ENCODE measurements at regions not wholly inside any gene's neighbourhood (a gene's known extent, or its start where the extent isn't known, plus 50 kb on each side); places are given as distances from the start of the nearest gene placed in this dataset.
"Not testable (repeated sequence)": the region's sequence is repeated elsewhere in the genome, so short reads cannot be mapped to it uniquely, and the experiment has no call there.

DNA sequence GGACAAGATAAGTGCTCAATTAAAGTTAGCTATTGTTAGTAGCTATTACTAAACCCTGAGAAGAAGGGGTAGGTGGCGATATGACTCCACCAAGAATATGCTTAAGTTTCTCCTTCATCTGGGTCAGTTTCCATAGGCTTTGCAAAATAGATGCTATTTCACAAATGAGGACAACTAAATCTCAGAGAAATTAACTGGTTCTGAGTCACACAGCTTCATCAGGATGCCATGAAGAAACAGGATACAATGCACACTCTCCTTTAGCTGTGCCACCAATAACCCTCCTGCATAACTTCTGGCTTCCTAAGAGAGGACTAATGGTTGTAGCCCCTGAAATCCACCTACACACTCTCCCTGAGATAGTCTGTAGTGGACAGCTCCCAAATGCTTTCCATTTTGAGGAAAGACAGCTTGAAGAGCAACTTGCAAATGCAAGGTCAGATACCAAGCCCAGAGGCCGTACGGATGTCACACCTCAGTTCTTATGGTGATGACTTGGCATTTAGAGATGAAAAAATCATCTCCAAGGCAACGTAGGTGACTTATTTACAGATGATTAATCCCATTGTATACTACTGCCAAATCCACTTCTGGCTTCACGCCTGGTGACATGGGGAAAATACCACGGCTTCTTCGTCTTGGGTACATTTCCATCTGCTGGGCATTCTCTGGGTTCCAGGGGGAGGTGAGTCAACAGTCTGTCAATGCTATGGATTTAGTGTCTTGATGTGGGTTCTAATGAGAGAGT, 251.4 kb upstream of the IL12B start:
- DNase-seq (ENCODE audit: low read depth in 2 of 2, low spot score in 1 of 2) = no peak

DNA sequence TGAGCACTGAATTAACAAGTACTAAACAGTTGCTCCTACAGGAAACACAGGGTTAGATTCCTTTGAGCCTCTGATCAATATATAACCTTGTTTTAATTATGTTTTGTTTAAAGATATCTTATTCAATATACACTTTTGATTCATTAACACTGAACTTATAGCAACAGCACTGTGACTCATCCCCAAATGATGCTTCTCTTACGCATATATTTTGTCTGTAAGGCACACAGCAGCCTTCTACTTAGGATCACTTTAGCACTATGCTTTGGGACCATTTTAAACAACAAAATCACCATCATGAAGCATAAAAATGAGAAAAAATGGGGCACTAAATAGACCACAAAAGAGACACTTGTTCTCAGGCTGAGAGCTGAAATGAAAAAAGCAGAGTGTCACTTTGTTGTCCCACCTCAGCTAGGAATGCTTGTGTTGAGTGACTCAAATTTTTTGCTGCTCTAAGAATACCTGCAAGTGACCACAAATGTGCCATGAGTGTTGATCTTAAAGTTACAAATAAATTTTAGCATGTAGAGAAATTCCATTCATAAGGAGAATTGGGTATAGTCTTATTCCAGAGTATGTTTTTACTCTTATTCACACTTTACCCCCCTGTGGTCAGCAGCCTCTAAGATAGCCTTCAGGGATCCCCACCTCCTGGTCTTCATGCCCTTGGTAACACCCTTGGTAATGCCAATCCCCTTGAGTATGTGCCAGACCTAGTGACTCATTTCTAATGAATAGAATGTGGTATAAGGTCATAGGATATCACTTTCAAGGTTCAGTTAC, 252.7 kb upstream of the IL12B start:
- no peak for DNase-seq (ENCODE audit: low read depth in 2 of 2, low spot score in 1 of 2)

DNA sequence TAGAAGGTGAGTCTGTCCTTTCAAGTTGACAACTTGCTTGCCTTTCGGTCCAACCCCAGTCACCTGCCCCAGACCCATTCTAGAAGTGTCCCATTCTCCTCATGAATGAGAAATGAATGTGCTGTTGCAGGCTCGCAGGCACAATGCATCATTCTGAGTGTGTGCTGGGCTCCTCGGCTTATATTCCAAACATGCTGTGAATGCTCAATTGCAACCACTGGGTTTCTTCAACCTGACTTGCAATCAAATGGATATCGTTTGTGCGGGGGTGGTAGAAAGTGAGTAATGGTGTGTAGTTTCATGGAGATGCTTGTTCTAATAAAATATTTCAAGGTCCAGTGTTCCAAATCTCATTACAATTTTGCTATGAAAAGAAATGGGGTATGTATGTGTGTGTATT, 256.6 kb upstream of the IL12B start:
- DNase-seq (ENCODE audit: low read depth in 2 of 2, low spot score in 1 of 2) = no peak

DNA sequence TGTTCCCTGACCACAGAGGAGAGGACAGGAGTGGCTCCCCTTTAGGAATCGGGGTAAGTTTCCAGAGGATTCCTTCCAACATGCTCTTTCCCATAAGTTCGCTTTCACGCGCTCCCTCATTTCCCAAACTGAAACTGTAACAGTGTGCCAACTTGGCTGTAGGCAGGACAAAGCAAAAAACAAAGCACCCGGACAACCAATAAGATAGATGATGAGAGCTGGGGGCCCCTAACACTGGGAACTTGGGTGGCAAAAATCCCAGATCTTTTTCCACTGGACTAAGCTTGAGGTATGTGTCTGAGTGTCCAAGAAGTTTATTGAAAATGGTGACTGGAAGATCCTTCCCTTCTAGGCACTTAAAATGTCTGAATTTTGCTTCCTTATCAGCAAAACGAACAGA, 258.7 kb upstream of the IL12B start:
- no peak for DNase-seq (ENCODE audit: low read depth in 2 of 2, low spot score in 1 of 2)

DNA sequence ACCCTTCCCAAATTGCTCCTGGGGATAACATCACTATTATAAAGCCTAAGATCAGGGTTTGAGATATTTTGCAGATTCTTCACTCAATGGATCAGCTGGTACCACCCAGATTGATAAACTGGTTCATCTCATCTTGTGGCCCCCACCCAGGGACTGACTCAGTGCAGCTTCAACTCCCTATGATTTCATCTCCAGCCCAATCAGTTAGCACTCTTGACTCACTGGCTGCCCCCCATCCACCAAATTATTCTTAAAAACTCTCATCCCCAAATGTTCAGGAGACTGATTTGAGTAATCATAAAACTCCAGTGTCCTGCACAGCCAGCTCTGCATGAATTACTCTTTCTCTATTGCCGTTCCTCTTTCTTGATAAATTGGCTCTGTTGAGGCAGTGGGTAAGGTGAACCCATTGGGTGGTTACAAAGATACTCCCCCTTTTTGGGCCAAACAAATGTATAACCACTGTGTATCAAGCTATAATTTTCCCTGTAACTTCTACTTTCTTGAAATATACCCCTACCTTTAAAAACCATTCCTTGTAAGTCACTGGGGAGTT, 263.3 kb upstream of the IL12B start:
- DNase-seq (ENCODE audit: low read depth in 2 of 2, low spot score in 1 of 2) = no peak

DNA sequence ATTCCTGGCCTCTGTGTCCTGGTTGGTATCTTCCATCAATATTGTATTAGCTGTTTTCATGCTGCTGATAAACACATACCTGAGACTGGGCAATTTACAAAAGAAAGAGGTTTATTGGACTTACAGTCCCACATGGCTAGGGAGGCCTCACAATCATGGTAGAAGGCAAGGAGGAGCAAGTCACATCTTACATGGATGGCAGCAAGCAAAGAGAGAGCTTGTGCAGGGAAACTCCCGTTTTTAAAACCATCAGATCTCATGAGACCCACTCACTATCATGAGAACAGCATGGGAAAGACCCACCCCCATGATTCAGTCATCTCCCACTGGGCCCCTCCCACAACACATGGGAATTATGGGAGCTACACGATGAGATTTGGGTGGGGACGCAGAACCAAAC, 265.3 kb upstream of the IL12B start:
- DNase-seq (ENCODE audit: low read depth in 2 of 2, low spot score in 1 of 2) = not testable (repeated sequence)

DNA sequence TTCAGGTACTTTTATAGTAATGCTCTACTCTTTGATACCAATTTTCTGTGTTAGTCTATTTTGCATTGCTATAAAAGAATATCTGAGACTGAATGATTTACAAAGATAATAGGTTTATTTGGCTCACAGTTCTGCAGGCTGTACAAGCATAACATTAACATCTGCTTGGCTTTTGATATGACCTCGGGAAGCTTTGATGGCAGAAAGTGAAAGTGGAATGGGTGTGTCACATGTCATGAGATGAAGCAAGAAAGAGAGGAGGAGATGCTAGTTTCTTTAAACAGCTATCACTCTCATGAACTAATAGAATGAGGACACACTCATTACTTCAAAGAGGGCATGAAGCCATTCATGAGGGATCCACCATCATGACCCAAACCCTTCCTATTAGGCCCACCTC, 270.9 kb upstream of the IL12B start:
- no peak for DNase-seq (ENCODE audit: low read depth in 2 of 2, low spot score in 1 of 2)

DNA sequence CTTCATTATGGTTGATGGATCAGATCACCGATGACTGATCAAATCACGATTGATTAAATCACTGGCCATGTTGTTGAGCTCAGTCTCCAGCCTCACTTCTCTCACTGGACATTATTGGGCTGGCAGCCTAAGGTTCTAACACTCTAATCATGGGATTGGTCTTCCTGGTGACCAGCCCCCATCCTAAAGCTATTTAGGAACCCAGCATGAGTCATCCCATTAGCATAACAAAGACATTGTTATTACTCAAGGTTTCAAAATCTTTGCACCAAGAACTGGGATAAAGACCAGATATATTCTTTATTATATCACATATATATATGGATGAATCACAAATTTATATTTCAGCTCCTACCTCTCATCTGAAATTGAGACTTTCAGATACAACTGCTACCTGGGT, 272.1 kb upstream of the IL12B start:
- no peak for DNase-seq (ENCODE audit: low read depth in 2 of 2, low spot score in 1 of 2)

DNA sequence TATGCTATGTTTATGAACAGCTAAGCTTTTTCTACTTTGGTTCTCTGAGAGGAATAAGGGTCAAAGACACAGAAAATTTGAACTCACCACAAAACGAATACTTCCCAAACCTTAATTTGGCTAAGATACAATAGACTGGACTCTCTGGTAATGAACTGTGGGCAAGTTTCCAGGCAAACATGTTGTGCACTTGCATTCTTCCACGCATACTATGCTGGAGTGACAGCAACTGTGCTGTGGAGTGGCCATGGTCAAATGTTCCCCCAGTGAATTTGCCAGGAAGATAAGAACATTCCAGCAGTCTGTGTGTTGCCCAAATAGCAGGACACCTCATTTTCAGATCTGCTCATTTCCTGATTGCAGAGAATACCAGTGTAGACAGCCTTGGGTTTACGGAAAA, 275.3 kb upstream of the IL12B start:
- no peak for DNase-seq (ENCODE audit: low read depth in 2 of 2, low spot score in 1 of 2)

DNA sequence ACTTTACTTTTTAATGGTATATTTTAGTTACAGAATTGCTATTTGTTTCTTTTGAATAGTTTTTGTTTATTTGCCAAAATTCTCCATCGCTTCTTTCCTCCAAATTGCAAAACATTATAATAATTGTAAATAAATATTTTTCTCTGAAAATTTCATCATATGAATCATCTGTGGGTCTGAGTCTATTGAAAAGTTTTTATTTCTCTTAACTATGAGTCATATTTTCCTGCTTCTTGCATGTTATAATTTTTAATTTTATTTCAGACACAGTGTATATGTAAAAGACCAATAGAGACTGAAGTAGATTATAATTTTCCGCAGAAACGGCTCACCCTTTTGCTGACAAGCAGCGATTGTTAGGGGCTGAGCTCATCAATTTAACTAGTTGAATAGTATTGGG, 279.1 kb upstream of the IL12B start:
- no peak for DNase-seq (ENCODE audit: low read depth in 2 of 2, low spot score in 1 of 2)

DNA sequence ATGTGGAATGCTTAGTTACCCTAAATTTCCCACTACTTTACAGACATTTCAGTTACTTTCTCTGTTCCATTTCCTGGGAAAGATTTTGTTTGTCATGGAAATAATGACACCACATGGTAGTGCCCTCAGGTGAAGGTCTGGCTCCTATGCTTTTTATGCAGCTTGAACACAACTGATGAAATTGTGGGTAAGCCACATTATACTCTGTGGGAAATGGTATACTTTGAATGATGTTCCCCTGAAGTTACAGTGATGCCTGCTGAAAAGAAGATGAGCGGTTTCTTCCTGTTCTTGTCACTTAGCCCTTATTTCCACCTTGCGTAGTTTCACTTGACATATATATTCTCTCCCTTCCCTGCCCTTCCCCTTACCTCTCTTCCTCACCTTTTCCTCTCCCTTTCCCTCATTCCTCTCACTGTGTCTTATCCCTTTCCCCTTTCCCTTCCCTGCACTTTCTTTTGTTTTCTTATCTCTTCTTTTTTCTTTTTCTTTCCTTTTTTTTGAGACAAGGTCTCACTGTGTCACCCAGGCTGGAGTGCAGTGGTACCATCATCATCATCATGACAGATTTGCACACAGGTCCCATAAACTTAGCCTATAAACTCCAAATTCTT, 280.8 kb upstream of the IL12B start:
- DNase-seq (ENCODE audit: low read depth in 2 of 2, low spot score in 1 of 2) = no peak

DNA sequence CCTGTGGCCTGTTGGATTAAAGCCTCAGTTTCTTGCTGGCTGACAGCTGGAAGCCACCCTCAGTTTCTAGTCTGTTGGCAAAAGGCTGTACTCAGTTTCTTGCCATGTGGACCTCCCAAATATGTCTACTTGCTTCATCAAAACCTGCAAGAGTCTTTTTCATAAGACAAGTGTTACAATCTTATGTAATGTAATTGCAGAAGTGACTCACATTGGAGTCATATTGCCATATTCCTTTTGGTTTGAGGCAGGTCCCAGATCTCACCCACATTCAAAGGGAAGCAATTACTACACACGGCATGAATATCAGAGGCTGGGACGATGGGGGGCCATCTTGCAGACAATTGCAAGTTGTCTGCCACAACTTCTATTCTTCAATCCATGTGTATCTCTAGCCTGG, 286.7 kb upstream of the IL12B start:
- no peak for DNase-seq (ENCODE audit: low read depth in 2 of 2, low spot score in 1 of 2)

DNA sequence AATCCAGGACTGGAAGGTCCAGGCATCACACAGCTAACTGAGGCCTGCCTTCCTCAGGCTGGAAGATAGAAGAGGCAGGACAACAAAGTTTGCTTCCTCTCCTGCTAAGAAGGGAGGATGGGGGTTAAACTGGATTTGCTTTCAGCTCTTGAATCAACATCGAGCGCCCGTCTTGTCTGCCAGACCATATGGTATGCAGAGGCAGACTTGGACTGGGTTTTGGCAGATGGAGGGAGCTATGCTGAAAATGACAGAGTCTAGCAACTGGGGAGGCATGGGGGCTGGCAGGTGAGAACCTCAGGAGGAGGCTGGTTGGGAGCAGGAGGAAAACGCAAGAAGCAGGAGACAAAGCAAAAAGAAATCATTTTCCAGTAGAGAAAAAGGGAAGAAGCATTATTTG, 289.5 kb upstream of the IL12B start:
- no peak for DNase-seq (ENCODE audit: low read depth in 2 of 2, low spot score in 1 of 2)

DNA sequence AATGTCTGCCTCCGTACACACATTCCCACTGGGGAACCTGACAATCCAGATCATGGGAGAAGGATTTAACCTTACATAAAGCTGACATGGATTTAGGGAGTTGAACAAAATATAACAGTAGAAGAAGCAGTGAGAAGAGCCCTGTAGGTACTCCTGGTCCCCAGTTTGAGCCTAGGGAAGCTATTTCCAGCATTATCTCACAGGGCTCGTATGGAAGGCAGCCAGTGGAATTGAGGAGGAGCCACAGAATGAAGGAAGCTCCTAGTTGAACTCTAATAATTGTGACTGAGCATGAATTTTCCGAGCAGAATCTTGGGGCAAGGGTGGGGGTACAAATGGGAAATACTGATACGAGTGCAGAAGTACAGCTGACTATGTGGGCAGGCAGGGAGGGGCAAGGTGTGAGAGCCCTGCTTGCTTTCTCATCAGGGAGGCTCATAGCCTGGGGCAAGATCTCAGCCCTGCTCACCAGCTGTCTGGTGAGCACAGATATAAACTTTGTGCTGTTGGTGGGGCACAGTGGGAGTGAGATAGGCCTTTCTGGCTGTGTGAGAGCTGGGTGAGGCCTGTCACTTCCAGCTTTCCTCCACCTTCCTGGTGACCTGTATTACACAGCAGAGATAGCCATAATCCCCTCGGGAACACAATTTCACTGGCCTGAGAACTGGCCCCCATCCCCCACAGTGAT, 290.7 kb upstream of the IL12B start:
- DNase-seq (ENCODE audit: low read depth in 2 of 2, low spot score in 1 of 2) = no peak

DNA sequence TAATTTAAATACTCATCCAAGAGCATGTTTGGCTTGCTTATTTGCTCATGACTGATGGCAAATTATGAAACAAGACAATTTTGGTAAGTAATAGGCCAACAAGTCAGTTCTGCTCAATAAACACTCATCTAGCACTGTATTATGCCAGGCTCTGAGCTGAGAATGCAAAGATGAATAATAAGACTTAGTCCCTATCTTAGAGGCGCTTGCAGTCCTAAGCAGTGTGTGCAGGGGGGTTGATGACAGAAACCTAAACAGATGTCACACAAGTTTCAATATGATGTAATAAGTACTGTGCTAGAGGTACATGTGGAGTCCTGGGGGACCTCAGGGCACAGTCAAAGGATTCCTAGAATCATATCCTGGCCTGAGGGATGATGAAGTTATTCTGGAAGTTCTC, 287.6 kb upstream of the ADRA1B start:
- no peak for DNase-seq (ENCODE audit: low read depth in 2 of 2, low spot score in 1 of 2)

DNA sequence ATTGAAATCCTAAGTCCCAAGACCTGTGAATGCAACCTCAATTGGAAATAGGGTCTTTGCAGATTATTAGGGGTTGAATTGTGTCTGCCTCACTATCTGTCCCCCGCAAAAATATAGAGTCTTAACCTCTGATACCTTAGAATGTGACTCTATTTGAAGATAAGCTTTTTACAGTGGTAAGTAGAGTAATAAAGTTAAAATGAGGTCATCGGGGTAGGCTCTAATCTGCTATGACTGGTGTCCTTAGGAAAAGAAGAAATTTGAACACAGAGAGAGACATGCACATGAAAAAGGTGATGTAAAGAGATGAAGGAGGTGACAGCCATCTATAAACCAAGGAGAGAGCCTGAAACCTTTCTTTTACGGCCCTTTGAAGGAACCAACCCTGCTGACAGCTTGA, 287.1 kb upstream of the ADRA1B start:
- no peak for DNase-seq (ENCODE audit: low read depth in 2 of 2, low spot score in 1 of 2)

DNA sequence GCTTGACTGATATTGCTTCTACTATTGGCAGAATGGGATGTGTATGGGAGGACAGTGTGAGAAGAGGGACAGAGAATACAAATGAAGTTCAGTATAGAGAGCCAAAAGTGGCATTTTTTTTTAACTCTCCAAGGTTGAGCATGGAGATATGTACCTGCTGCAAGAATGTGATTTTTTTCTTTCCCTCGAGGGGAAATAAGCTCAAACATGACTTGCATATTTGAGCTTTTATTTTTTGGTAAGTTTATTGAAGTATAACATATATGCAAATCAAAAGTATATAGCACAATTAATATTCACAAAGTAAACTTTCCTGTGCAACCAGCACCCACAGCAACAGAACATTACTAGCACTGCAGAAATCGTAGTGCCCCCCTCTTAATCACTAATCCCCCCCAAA, 285.7 kb upstream of the ADRA1B start:
- DNase-seq (ENCODE audit: low read depth in 2 of 2, low spot score in 1 of 2) = no peak

DNA sequence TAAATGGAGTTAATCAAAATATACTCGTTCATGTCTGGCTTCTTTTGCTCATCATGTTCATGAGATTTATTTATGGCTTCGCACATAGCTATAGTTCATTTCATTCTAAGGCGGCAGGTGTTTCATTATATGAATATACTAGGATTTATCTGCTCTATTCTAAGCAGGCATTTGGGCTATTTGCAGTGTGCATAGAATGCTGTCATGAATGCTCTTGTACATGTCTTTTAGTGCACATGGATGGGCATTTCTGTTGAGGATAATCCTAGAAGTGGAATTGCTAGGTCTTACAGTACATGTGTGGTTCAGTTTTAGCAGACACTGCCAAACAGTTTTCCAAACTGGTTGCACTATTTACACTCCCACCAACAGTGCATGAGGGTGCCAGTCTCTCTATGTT, 285.3 kb upstream of the ADRA1B start:
- no peak for DNase-seq (ENCODE audit: low read depth in 2 of 2, low spot score in 1 of 2)

DNA sequence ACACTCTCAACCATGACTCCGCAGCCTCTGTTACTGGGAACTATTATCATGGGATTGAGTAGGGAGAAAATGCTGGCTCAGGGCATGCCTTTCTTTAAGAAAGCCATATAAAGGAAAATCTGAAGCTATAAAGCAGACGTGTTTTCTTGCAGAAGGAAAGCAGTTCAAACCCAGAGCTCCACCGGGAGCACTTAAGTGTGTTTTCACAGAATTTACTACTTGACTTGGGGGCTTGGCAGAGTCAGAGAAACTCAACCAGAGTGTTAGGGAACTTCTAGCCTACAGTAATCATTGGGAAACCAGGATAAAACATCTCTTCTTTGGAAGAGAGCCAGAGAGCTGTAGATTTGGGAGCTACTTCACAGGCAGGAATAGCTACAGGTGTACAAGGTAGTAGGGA, 283.4 kb upstream of the ADRA1B start:
- DNase-seq (ENCODE audit: low read depth in 2 of 2, low spot score in 1 of 2) = no peak

DNA sequence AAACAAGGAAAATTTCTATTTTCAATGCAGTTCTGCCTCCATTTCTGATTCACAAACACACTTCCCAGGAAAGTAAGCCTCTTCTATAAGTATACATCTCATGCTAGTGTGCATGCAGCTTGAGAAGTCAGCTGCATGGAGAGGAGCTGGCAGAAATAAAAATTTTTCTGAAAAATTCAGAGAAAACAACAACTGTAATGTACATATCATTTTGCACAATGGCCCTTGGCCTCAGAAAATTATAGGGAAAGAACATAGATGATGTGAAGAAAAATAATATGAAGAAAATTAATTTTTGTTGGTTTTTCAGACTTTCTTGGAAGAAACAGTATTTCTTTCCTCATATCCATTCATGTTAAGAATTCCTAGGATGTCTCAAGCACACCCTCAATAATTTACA, 277.8 kb upstream of the ADRA1B start:
- no peak for DNase-seq (ENCODE audit: low read depth in 2 of 2, low spot score in 1 of 2)

DNA sequence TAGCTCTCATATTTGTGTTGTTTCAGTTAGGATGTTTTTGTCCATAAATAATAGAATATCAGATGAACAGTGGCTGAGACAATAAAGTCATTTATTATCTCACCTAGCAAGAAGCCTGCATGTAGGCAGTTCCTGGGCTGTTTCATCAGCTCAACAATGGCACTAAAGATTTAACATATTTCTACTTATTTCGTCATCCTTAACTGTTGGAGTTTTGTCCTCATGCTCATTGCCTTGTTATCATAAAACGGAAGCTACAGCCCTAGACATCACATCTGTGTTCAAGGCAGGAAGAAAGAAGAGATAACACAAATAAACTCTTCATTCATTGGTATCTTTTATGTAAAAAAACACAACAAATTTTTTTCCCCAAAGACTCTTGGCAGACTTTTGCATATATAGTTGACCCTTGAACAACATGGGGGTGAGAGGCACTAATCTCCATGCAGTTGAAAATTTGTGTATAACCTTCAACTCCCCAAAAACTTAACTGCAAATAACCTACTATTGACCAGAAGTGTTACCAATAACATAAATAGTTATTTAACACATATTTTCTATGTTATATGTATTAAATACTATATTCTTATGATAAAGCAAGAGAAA, 277.2 kb upstream of the ADRA1B start:
- no peak for DNase-seq (ENCODE audit: low read depth in 2 of 2, low spot score in 1 of 2)
